C4-2B (cell line): ENCODE measurements at regions not wholly inside any gene's neighbourhood (a gene's known extent, or its start where the extent isn't known, plus 50 kb on each side); places are given as distances from the start of the nearest gene placed in this dataset.

ENCODE experiments used
- H3K27ac ChIP-seq: fragments of 450-650 bp; 2 replicates; pipeline ENCODE4 v1.5.1; 2017
- CTCF ChIP-seq: fragments of 450-650 bp; conservative IDR thresholded peaks from 2 replicates; pipeline ENCODE4 v1.5.1; 2017; ENCODE audit warnings: mild to moderate bottlenecking
- ZFX ChIP-seq: fragments of 450-650 bp; IDR thresholded peaks from 2 replicates; pipeline ENCODE4 v1.6.1; 2017

DNA sequence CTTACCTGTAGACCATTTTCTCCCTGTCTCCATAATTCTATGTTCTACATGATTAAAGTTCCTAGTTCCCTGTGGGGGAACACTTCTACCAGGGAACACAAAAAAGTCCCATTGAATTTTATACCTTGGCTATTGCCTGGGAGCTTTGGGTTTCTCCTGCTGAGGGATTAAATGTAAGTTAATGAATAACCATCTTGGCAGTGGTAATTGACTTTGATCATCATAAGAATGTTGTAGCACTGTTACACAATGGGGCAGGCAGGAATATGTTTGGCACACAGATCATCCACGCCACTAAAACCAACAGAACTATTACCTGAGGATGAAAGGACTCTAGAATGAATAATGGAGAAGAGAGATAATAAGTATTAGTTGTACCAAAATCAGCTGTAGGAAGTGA lies 1106.2 kb upstream of the GJE1 start:
- no peak for TF ChIP-seq ZFX
- no peak for TF ChIP-seq CTCF
- no peak overlapping the region for H3K27ac ChIP-seq

DNA sequence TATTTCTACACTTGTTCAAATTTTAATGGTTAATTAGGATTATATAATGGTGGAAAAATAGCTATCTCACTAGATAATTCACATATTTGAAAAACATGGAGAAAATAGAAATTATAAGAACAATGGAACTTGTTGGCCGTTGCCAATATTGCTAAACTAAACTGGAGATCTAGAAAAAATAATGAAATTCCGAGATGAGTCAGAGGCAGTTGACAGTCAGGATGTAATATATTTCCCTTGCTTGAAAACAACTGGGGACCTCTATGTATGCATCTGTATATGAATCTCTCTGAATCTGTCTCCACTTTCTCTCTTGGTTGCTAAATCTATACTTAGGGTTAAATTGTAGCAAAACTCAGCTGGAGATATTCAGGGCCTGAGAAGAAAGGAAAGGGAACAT lies 1108.2 kb upstream of the GJE1 start:
- no peak for TF ChIP-seq ZFX
- TF ChIP-seq CTCF, result no peak
- no peak overlapping the region for H3K27ac ChIP-seq

DNA sequence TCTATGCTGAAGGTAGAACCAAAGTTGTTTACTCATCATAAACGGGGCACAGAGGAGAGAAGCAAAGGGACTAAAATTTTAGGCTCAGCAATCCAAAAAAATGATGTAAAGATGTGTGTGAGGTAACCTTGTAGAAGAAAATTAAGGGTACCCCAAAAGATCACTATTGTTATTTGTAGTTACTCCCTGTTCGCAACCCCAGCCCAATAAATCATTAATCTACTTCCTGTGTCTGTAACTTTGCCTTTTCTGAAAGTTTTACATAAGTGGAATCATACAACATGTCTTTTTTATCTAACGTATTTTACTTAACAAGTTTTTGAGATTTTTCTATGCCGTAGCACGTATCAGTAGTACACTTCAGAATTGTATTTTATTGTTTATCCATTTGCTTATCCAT lies 1114.8 kb upstream of the GJE1 start:
- TF ChIP-seq CTCF (no peak), ZFX (no peak)
- H3K27ac ChIP-seq, result no peak overlapping the region

GRCh38 chr6:141000917-141001316 lies 1131.8 kb upstream of the GJE1 start:
- no peak overlapping the region for H3K27ac ChIP-seq
- TF ChIP-seq CTCF (no peak), ZFX (no peak)

GRCh38 chr6:140993515-140993914 lies 1139.2 kb upstream of the GJE1 start:
- H3K27ac ChIP-seq, result no peak overlapping the region
- no peak for TF ChIP-seq ZFX
- no peak for TF ChIP-seq CTCF

GRCh38 chr6:140992678-140993077 lies 1140.0 kb upstream of the GJE1 start:
- no peak overlapping the region for H3K27ac ChIP-seq
- TF ChIP-seq ZFX, result no peak
- no peak for TF ChIP-seq CTCF

GRCh38 chr6:140988780-140989179 lies 1143.9 kb upstream of the GJE1 start:
- no peak overlapping the region for H3K27ac ChIP-seq
- TF ChIP-seq CTCF, result no peak
- no peak for TF ChIP-seq ZFX
